ENCODE measurements at regions not wholly inside any gene's neighbourhood (a gene's known extent, or its start where the extent isn't known, plus 50 kb on each side); places are given as distances from the start of the nearest gene placed in this dataset.

DNA sequence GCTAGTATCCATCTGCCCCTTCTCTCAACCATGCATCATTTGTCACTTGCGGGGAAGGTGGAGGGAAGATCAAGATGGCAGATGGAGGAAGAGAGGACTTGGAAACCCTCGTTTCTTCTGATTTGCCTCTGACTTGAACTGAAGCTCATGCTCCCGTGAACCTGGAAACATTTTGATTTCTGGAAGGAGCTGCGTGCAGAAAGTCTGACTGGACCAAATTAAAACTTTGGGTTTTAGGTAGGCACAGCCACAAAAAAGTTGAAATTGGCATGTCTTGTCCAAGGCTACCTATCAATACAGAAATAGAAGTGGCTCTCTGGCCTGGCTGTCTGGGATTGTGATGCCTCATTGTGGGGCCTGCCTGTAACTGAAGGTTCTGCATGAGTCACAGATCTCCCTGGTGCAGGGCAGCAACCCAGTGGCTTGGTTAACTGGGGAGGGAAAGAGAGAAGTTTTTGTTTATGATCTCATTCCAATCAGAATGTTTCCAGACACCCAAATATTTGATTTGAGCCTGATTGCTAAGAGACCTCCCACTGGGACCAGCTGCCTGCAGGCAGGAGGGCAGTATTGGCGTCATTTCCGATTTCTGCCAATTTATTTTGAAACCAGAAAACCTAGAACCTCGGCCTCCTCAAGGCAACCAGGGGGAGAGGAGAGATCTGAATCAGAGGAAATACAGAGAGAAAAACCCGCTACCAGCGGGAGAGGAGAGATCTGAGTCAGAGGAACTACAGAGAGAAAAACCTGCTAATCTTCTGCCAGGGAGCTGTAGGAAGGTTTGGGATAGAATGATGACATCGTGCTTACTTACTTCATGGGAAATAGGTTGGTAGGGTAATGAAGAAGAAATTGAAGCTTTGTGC lies 363.6 kb downstream of the ANKRD30A start:
- TF ChIP-seq, protein P1, sequence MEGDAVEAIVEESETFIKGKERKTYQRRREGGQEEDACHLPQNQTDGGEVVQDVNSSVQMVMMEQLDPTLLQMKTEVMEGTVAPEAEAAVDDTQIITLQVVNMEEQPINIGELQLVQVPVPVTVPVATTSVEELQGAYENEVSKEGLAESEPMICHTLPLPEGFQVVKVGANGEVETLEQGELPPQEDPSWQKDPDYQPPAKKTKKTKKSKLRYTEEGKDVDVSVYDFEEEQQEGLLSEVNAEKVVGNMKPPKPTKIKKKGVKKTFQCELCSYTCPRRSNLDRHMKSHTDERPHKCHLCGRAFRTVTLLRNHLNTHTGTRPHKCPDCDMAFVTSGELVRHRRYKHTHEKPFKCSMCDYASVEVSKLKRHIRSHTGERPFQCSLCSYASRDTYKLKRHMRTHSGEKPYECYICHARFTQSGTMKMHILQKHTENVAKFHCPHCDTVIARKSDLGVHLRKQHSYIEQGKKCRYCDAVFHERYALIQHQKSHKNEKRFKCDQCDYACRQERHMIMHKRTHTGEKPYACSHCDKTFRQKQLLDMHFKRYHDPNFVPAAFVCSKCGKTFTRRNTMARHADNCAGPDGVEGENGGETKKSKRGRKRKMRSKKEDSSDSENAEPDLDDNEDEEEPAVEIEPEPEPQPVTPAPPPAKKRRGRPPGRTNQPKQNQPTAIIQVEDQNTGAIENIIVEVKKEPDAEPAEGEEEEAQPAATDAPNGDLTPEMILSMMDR (IDR thresholded peaks at IDR 0.05; ENCODE audit: low read length) = no peak
- TF ChIP-seq EZH2phosphoT487 (IDR thresholded peaks at IDR 0.05; ENCODE audit: low read length) (no peak), EZH2 (optimal IDR thresholded peaks at IDR 0.05; ENCODE audit: low read depth, low read length) (no peak)

Measured in MM.1S (cell line).